GM12878 (cell line): ENCODE measurements at regions not wholly inside any gene's neighbourhood (a gene's known extent, or its start where the extent isn't known, plus 50 kb on each side); places are given as distances from the start of the nearest gene placed in this dataset.

Experiments
- CUX1 ChIP-seq: IDR thresholded peaks from 2 replicates; pipeline ENCODE4 v1.6.1; 2012; ENCODE audit warnings: improper control_type of control experiment, low read depth, low read length; ENCODE audit not compliant: insufficient replicate concordance
- FOXM1 ChIP-seq: IDR thresholded peaks from 2 replicates; pipeline ENCODE4 v1.6.1; 2012; ENCODE audit warnings: low read depth, mild to moderate bottlenecking, inconsistent platforms, low read length, moderate library complexity
- IRF3 ChIP-seq: fragments of 450-650 bp; IDR thresholded peaks from 2 replicates; pipeline ENCODE4 v1.6.1; 2014; ENCODE audit warnings: mild to moderate bottlenecking
- JUND ChIP-seq: IDR thresholded peaks from 2 replicates; pipeline ENCODE4 v1.6.1; 2012; ENCODE audit warnings: low read depth, mild to moderate bottlenecking, low read length, improper control_type of control experiment, moderate library complexity
- NR2F1 ChIP-seq: fragments of 450-650 bp; conservative IDR thresholded peaks from 2 replicates; pipeline ENCODE4 v1.6.1; 2017; ENCODE audit warnings: mild to moderate bottlenecking
- POLR2AphosphoS2 ChIP-seq: IDR thresholded peaks from 2 replicates; pipeline ENCODE4 v1.6.1; 2011; ENCODE audit warnings: low read depth, mild to moderate bottlenecking, low read length, improper control_type of control experiment, moderate library complexity
- PRDM15 ChIP-seq: fragments of 450-650 bp; formaldehyde crosslinking; IDR thresholded peaks from 2 replicates; pipeline ENCODE4 v1.4.0; 2020; ENCODE audit warnings: mild to moderate bottlenecking, moderate library complexity
- TCF7 ChIP-seq: IDR thresholded peaks from 2 replicates; pipeline ENCODE4 v1.6.1; 2014; ENCODE audit warnings: antibody characterized with exemption, borderline replicate concordance
- USF2 ChIP-seq: IDR thresholded peaks from 2 replicates; pipeline ENCODE4 v1.6.1; 2011; ENCODE audit warnings: low read depth, low read length, improper control_type of control experiment, borderline replicate concordance
- ZZZ3 ChIP-seq: IDR thresholded peaks from 2 replicates; pipeline ENCODE4 v1.6.1; 2011; ENCODE audit warnings: low read depth; ENCODE audit not compliant: control insufficient read depth, insufficient read length

GRCh38 chr20:63132131-63132714 lies 83.7 kb downstream of the YTHDF1 start (continued):
- no peak for TF ChIP-seq CUX1
- no peak for TF ChIP-seq POLR2AphosphoS2
- no peak for TF ChIP-seq FOXM1
- no peak for TF ChIP-seq JUND
- TF ChIP-seq USF2: no peak
- no peak for TF ChIP-seq TCF7
- TF ChIP-seq ZZZ3: no peak
- no peak for TF ChIP-seq NR2F1
- TF ChIP-seq PRDM15 (CRISPR knock-in tag): no peak
- TF ChIP-seq IRF3: no peak
